GM18505 (cell line): ENCODE measurements at regions not wholly inside any gene's neighbourhood (a gene's known extent, or its start where the extent isn't known, plus 50 kb on each side); places are given as distances from the start of the nearest gene placed in this dataset.

ENCODE experiments used
- ATAC-seq: cut with Tn5 transposase; IDR thresholded peaks from one replicate; pipeline ENCODE4 v1.9.1; 2021; ENCODE audit not compliant: unreplicated experiment
- POLR2A ChIP-seq: IDR thresholded peaks from 4 replicates; pipeline ENCODE4 v1.6.1; 2011; ENCODE audit warnings: borderline replicate concordance; ENCODE audit not compliant: insufficient read depth, insufficient read length; ENCODE audit errors: extremely low read depth

DNA sequence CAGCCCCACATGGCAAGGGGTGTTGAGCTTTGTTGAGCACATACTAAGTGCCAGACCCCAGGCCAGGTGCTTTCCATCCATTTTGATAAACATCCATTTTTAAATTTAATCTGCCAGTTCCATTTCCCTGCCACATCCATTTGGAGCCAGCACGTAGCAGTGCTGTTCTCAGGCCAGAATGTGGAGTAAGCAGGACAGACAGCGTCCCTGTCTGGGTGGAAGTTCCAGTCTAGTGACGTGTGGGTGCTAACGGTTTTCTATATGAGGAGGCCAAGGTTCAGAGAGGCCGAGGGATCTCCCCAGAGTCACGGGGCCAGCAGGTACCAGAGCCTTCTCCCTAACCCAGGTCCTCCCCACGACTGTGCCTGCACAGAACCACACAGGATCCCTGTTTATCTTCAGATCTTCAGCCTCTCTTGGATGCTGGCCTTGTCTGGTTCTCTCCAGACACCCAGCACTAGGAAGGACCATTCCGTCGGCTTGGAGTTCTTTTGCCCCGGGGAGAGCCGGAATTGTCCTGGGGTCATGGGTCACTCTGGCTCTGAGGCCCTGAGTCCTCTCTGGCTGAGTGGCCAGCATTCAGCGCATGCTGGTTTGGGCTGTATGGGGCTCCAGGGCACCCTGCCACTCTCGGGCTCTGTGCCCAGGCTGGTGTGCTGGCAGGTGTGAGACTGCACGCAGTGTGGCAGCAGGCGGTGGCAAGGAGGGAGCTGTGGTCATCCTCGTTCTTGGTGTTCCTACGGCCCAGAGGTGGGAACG, 63.6 kb upstream of the PPARA start:
- ATAC-seq: no peak
- no peak for TF ChIP-seq POLR2A

- ATAC-seq: no peak
- TF ChIP-seq POLR2A: no peak
These were observed 63.0 kb upstream of the PPARA start for GRCh38 chr22:46087336-46087690.

- ATAC-seq: no peak
These were observed 62.5 kb upstream of the PPARA start for GRCh38 chr22:46087816-46088277.

GRCh38 chr22:46088541-46089311, 61.6 kb upstream of the PPARA start:
- ATAC-seq: no peak
- no peak for TF ChIP-seq POLR2A

More at GRCh38 chr22:46087816-46088277, 62.5 kb upstream of the PPARA start:
- TF ChIP-seq POLR2A: no peak

DNA sequence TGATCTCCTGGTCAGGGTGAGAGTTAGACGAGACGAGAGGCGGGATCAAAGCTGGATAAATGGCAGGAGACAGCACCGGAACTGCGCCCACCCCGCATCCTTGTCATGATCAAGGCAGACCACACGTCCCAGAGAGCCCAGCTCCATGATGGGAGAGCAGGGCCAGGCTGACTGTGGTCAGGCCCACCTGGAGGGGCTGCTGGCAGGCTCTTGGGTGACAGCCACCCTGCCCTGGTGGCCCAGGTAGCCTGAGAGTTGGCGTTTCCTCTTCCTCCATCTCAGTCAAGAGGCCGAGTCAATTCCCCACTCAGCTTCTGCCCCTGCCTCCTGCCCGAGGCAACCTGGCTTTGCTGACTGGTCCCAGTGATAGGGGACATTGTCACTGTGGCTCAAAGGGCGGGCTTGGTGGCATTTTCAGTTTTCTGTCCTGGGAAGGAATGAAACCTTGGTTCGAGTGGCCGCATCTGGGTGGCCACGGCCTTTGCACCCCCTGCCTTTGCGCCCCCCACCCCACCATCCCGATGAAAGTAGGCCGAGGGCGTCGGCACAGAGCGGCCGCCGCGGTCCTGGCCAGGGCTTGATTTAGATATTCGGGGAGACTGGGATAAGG, 60.8 kb upstream of the PPARA start:
- no peak for ATAC-seq
- TF ChIP-seq POLR2A: no peak

DNA sequence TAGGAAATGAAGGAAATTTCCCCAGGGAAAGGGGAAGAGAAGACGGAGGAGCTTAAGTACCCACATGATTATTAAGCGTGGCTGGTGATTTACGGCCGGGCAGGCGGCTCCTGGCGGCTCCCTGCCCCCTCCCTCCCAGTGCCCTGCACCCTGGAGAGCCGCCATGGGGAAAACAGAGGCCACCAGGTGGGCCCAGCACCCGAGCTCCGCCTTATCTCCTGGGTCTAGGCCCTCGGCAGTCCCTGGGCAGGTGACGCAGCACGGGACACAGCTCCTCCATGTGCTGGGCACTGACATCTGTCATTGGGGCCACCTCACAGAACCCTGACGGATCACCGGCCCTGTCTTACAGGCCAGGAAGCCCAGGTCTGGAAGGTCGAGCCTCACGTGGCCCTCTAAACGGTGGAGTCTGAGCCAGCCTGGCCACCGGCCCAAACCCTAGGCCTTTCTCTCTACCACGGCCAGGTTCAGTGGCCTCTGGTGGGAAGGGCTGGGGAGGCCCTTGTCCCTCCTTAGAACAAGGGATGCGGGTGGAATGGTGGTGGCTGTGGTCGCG, 60.2 kb upstream of the PPARA start:
- TF ChIP-seq POLR2A: no peak

GRCh38 chr22:46090631-46091201, 59.6 kb upstream of the PPARA start:
- ATAC-seq: no peak

More for the DNA sequence above, 60.2 kb upstream of the PPARA start:
- no peak for ATAC-seq

GRCh38 chr22:46091277-46091977, 58.9 kb upstream of the PPARA start:
- no peak for ATAC-seq
- no peak for TF ChIP-seq POLR2A

More at GRCh38 chr22:46090631-46091201, 59.6 kb upstream of the PPARA start:
- TF ChIP-seq POLR2A: no peak

DNA sequence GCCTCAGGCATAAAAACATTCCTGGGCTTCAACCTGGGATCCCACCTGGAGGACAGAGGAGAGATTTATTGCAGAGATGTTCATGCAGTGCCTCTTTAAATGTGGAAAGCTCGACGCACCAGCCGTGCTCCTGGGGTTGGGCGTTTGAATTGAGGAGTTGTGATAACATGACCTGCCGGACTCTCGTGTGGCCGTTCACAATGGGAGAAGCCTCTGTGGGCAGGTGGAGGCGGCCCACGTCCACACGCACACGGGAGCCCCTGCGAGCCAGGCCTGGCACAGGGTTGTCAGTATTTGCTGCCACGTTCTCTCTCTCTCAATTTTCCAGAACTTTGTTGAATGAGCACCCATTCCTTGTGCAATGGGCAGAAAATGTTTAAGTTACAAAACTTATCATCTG, 58.3 kb upstream of the PPARA start:
- TF ChIP-seq POLR2A: no peak
- ATAC-seq: no peak

DNA sequence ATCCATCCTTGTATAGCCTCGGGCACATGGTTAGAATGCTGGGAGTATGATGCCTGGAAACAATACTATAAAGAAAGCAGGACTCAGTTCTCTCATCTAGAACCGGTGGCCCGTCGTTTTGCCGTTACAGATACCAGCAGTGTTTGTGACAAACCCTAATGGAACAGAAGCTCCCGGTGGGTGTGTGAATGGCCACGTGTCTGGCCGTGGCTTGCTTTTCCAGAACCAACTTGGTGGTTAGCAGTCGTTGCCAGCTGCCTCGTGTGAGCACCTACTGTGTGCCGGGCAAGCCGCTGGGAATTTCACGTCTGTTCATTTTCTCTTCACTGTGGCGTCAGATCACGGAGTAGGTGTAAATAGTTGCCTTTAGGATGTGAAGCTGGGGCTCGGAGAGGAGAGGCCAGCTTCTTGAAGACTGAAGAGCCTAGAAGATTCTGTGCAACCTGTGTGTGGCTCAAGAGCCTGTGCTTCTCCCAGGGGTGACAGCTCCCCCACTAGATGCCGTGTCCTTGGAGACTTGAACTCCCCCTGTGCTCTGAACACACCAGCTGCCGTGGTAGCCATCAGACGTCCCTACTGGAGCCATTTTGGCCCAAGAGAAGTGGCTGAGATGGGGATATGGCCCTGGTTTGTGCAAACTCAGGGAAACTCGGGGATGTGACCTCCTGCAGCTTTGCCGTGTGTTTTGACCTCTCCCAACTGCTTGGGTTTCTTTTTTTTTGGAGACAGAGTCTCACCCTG, 57.5 kb upstream of the PPARA start:
- no peak for TF ChIP-seq POLR2A
- no peak for ATAC-seq

- TF ChIP-seq POLR2A: no peak
- no peak for ATAC-seq
These were observed 56.5 kb upstream of the PPARA start for GRCh38 chr22:46093796-46094195.

DNA sequence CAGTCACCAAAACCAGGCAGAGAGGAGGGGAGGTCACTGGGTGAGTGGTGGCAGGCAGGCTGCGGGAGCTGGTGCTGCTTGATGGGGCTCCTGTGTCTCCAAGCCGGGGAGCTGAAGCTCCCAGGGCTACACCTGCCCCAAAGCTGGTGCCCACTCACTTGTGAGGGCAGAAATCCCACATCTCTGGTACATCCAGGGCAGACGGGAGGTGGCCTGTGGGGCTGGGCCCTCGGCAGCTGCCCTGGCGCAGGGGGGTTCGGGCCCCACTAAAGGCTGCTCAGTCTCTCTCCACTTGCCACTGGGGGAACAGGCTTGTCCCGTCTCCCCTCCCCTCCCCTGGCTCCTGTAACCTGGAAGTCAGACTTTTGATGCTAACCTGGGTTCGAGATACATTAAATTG, 55.6 kb upstream of the PPARA start:
- ATAC-seq: no peak

More for the DNA sequence above, 55.6 kb upstream of the PPARA start:
- no peak for TF ChIP-seq POLR2A
